IMR-90 (cell line): ENCODE measurements at regions not wholly inside any gene's neighbourhood (a gene's known extent, or its start where the extent isn't known, plus 50 kb on each side); places are given as distances from the start of the nearest gene placed in this dataset.

Experiments
- ATAC-seq: fragments of 200-7000 bp; cut with Tn5 transposase; 2 replicates; pipeline ENCODE4 v1.9.1; 2020; ENCODE audit warnings: low read depth, mild to moderate bottlenecking, moderate library complexity
- BruUV-seq: library from RNA; stranded (reverse); fragments of 400-500 nt; replicated peaks from 2 replicates; lab custom pipeline; 2021; lab: Mats Ljungman, UMichigan
- CTCF ChIA-PET: fragments of 300-600 bp; formaldehyde crosslinking; extraction: SDS; loops from one replicate; lab custom pipeline; 2021; ENCODE audit warnings: antibody characterized with exemption; lab: Yijun Ruan, JAX
- POLR2A ChIA-PET: fragments of 300-600 bp; sonication (Branson Sonifier 250); formaldehyde crosslinking; loops from one replicate; lab custom pipeline; 2022; ENCODE audit warnings: antibody characterized with exemption; ENCODE audit not compliant: unreplicated experiment; lab: Charles Lee
- DNase-seq: peaks from one replicate; pipeline ENCODE4 v3.0.0; 2013
- H2AFZ ChIP-seq: replicated peaks from 2 replicates; pipeline ENCODE3; 2013; ENCODE audit warnings: low read length, mild to moderate bottlenecking; ENCODE audit not compliant: poor library complexity
- H2AK5ac ChIP-seq: 2 replicates; pipeline ENCODE4 v1.6.1; 2013; ENCODE audit warnings: low read depth, low read length, inconsistent platforms
- H2AK9ac ChIP-seq: replicated peaks from 2 replicates; pipeline ENCODE3; 2013; ENCODE audit warnings: mild to moderate bottlenecking, low read depth, low read length, moderate library complexity; ENCODE audit not compliant: poor library complexity
- H2BK120ac ChIP-seq: 2 replicates; pipeline ENCODE4 v1.6.1; 2013; ENCODE audit warnings: low read depth, low read length, inconsistent platforms
- H2BK15ac ChIP-seq: 3 replicates; pipeline ENCODE4 v1.6.1; 2013; ENCODE audit warnings: low read depth, low read length, inconsistent platforms
- H2BK20ac ChIP-seq: 2 replicates; pipeline ENCODE4 v1.6.1; 2013; ENCODE audit warnings: low read depth, mild to moderate bottlenecking, inconsistent platforms, low read length, moderate library complexity
- H2BK5ac ChIP-seq: 2 replicates; pipeline ENCODE4 v1.6.1; 2013; ENCODE audit warnings: mild to moderate bottlenecking, low read depth, low read length, inconsistent platforms; ENCODE audit not compliant: poor library complexity, severe bottlenecking
- H3K14ac ChIP-seq: replicated peaks from 2 replicates; pipeline ENCODE4 v1.6.1; 2013; ENCODE audit warnings: low read depth, low read length, inconsistent platforms
- H3K18ac ChIP-seq: 2 replicates; pipeline ENCODE4 v1.6.1; 2013; ENCODE audit warnings: low read depth, low read length, control low read depth
- H3K23ac ChIP-seq: 2 replicates; pipeline ENCODE4 v1.6.1; 2013; ENCODE audit warnings: low read depth, low read length, inconsistent platforms
- H3K27ac ChIP-seq: 2 replicates; pipeline ENCODE4 v1.5.1; 2013; ENCODE audit warnings: mild to moderate bottlenecking, control low read depth, low read length; ENCODE audit not compliant: insufficient read depth
- H3K27me3 ChIP-seq: 2 replicates; pipeline ENCODE4 v1.6.1; 2013; ENCODE audit warnings: low read length; ENCODE audit not compliant: control insufficient read depth, insufficient read depth
- H3K36me3 ChIP-seq: 2 replicates; pipeline ENCODE4 v1.6.1; 2013; ENCODE audit warnings: low read length, mixed read lengths; ENCODE audit not compliant: control insufficient read depth, insufficient read depth
- H3K4ac ChIP-seq: 2 replicates; pipeline ENCODE4 v1.6.1; 2013; ENCODE audit warnings: low read depth, low read length, inconsistent platforms
- H3K4me1 ChIP-seq: 2 replicates; pipeline ENCODE4 v1.6.1; 2013; ENCODE audit warnings: low read length, mixed read lengths; ENCODE audit not compliant: control insufficient read depth, insufficient read depth
- H3K4me2 ChIP-seq: 2 replicates; pipeline ENCODE4 v1.6.1; 2013; ENCODE audit warnings: low read depth, mild to moderate bottlenecking, control low read depth, low read length, moderate library complexity
- H3K4me3 ChIP-seq: 2 replicates; pipeline ENCODE4 v1.5.1; 2013; ENCODE audit warnings: low read depth, mild to moderate bottlenecking, control low read depth, low read length, moderate library complexity; ENCODE audit not compliant: insufficient read depth
- H3K56ac ChIP-seq: 2 replicates; pipeline ENCODE4 v1.6.1; 2013; ENCODE audit warnings: low read length, inconsistent platforms; ENCODE audit not compliant: insufficient read depth; ENCODE audit errors: extremely low read depth
- H3K79me1 ChIP-seq, 2 experiments: 2 replicates each; pipeline ENCODE4 v1.6.1; 2013; ENCODE audit warnings: low read length in 2 of 2, inconsistent platforms in 1 of 2, low read depth in 1 of 2
- H3K9ac ChIP-seq: 2 replicates; pipeline ENCODE4 v1.6.1; 2013; ENCODE audit warnings: low read depth, low read length, control low read depth
- H3K9me1 ChIP-seq: 2 replicates; pipeline ENCODE4 v1.6.1; 2013; ENCODE audit warnings: low read length, inconsistent platforms; ENCODE audit not compliant: insufficient read depth
- H3K9me3 ChIP-seq: 2 replicates; pipeline ENCODE4 v1.6.1; 2013; ENCODE audit warnings: low read length; ENCODE audit not compliant: control insufficient read depth, insufficient read depth
- H4K20me1 ChIP-seq: 2 replicates; pipeline ENCODE4 v1.6.1; 2013; ENCODE audit warnings: low read length, inconsistent platforms; ENCODE audit not compliant: insufficient read depth
- H4K5ac ChIP-seq: 2 replicates; pipeline ENCODE4 v1.6.1; 2013; ENCODE audit warnings: mild to moderate bottlenecking, low read depth, low read length, control low read depth
- H4K8ac ChIP-seq, 2 experiments: 2 replicates each; pipeline ENCODE4 v1.6.1; 2013; ENCODE audit warnings: low read depth in 2 of 2, low read length in 2 of 2, control low read depth in 1 of 2, inconsistent platforms in 1 of 2
- H4K91ac ChIP-seq: 2 replicates; pipeline ENCODE4 v1.6.1; 2013; ENCODE audit warnings: low read depth, low read length, inconsistent platforms; ENCODE audit not compliant: insufficient read depth
- CHD1 ChIP-seq: IDR thresholded peaks from 2 replicates; pipeline ENCODE4 v1.6.1; 2012; ENCODE audit warnings: low read depth, low read length, improper control_type of control experiment
- FOS ChIP-seq: fragments of 150-350 bp; IDR thresholded peaks from 2 replicates; pipeline ENCODE4 v1.6.1; 2016; ENCODE audit warnings: low read depth, low read length
- MAFK ChIP-seq: IDR thresholded peaks from 2 replicates; pipeline ENCODE4 v1.6.1; 2012; ENCODE audit warnings: low read depth, low read length, improper control_type of control experiment
- MAZ ChIP-seq: IDR thresholded peaks from 2 replicates; pipeline ENCODE4 v1.6.1; 2012; ENCODE audit warnings: low read depth, mild to moderate bottlenecking, low read length, improper control_type of control experiment, moderate library complexity, borderline replicate concordance
- MXI1 ChIP-seq: IDR thresholded peaks from 2 replicates; pipeline ENCODE4 v1.6.1; 2012; ENCODE audit warnings: low read depth, mild to moderate bottlenecking, low read length, moderate library complexity, borderline replicate concordance
- NFE2L2 ChIP-seq: fragments of 150-350 bp; IDR thresholded peaks from 2 replicates; pipeline ENCODE4 v1.6.1; 2016; ENCODE audit warnings: low read depth, mild to moderate bottlenecking, low read length
- POLR2A ChIP-seq: IDR thresholded peaks from 2 replicates; pipeline ENCODE4 v1.6.1; 2012; ENCODE audit warnings: mild to moderate bottlenecking, low read depth, low read length
- RCOR1 ChIP-seq: IDR thresholded peaks from 2 replicates; pipeline ENCODE4 v1.6.1; 2012; ENCODE audit warnings: mild to moderate bottlenecking, low read length, improper control_type of control experiment; ENCODE audit not compliant: insufficient replicate concordance
- RFX5 ChIP-seq: IDR thresholded peaks from 2 replicates; pipeline ENCODE4 v1.8.0; 2012; ENCODE audit warnings: low read depth, mild to moderate bottlenecking, low read length, moderate library complexity
- SMC3 ChIP-seq: fragments of 150-350 bp; IDR thresholded peaks from 2 replicates; pipeline ENCODE4 v1.6.1; 2016; ENCODE audit warnings: low read depth, mild to moderate bottlenecking, antibody characterized with exemption, low read length, moderate library complexity
- WGBS, 2 experiments: methylation state at CpG; one replicate each; pipeline versions ENCODE4 v1.1.5 to v1.1.7; 2013; ENCODE audit warnings: missing lambda C conversion rate in 2 of 2; ENCODE audit not compliant: insufficient read length in 1 of 2; ENCODE audit errors: extremely low coverage in 2 of 2; 5-methylcytosine and 5-hydroxymethylcytosine counted together
- dilution Hi-C: fragments of 300-500 bp; cut with HindIII; formaldehyde crosslinking; loops from one replicate; pipeline ENCODE4 v1.14.3; 2018; ENCODE audit warnings: low sequenced_read_pairs; ENCODE audit not compliant: unreplicated experiment
- in situ Hi-C: fragments of 300-500 bp; cut with MboI; formaldehyde crosslinking; loops from 3 replicates; pipeline ENCODE4 v1.14.3; 2019; ENCODE audit warnings: low sequenced_read_pairs, inconsistent platforms, mixed read lengths
- intact Hi-C: fragments of 100-400 bp; cut with micrococcal nuclease; formaldehyde crosslinking; loops from 2 replicates; pipeline ENCODE4 v1.10.0; 2022
- TF ChIP-seq, protein P1 (sequence below): conservative IDR thresholded peaks from 2 replicates; pipeline ENCODE4 v1.5.1; 2012; ENCODE audit warnings: mild to moderate bottlenecking, low read depth, low read length, improper control_type of control experiment
- TF ChIP-seq, protein P2 (sequence below): fragments of 150-350 bp; IDR thresholded peaks from 2 replicates; pipeline ENCODE4 v1.6.1; 2017; ENCODE audit warnings: mild to moderate bottlenecking, antibody characterized with exemption, low read length, low read depth
- TF ChIP-seq, protein P3 (sequence below): fragments of 150-350 bp; IDR thresholded peaks from 2 replicates; pipeline ENCODE4 v1.6.1; 2016; ENCODE audit warnings: low read depth, mild to moderate bottlenecking, low read length, moderate library complexity, borderline replicate concordance

DNA sequence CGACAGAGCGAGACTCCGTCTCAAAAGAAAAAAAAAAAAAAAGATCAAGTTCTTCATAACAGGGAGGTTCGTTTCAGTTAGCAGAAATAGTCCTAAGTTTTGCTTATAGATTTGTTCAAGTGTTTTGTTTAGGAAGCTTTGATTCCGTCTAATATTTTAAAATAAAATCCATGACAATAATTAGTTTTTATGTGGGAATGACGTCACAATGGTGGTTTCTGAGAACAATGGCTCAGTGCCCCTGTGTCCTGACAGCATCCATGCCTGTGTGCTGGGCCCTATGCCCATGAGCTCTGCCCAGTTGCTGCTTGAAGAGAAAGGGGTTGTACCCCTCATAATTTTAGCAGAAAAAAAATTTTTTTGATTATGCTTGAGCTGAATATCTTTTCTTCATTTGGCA, 134.0 kb downstream of the SST start:
- Histone ChIP-seq H2AK5ac (no peak overlapping the region), H2BK120ac (no peak overlapping the region), H2AK9ac (no peak overlapping the region), H3K27ac (no peak overlapping the region), H2BK5ac (no peak overlapping the region), H2AFZ (no peak overlapping the region), H3K4me1 (no peaks in the 10 kb centered on the region), H2BK15ac (no peak overlapping the region), H4K91ac (no peak overlapping the region), H4K20me1 (no peaks in the 10 kb centered on the region), H3K9me3 (no peaks in the 10 kb centered on the region), H3K36me3 (no peaks in the 10 kb centered on the region), H3K14ac (no peak overlapping the region), H3K27me3 (no peaks in the 10 kb centered on the region; the same call in 1 of the 2 replicates), H3K4ac (no peak overlapping the region), H3K9ac (no peak overlapping the region), H2BK20ac (no peak overlapping the region), H3K23ac (no peak overlapping the region), H3K79me1 (no peaks in the 10 kb centered on the region), H3K18ac (no peak overlapping the region), H3K56ac (no peak overlapping the region), H3K9me1 (no peaks in the 10 kb centered on the region), H4K5ac (no peak overlapping the region), H4K8ac (no peak overlapping the region), H3K4me3 (no peak overlapping the region), H3K4me2 (no peak overlapping the region)
- TF ChIP-seq MAFK (no peak), CHD1 (no peak), FOS (no peak), POLR2A (no peak), MXI1 (no peak), MAZ (no peak), RCOR1 (no peak), RFX5 (no peak), NFE2L2 (no peak), SMC3 (no peak)
- TF ChIP-seq, protein P1, sequence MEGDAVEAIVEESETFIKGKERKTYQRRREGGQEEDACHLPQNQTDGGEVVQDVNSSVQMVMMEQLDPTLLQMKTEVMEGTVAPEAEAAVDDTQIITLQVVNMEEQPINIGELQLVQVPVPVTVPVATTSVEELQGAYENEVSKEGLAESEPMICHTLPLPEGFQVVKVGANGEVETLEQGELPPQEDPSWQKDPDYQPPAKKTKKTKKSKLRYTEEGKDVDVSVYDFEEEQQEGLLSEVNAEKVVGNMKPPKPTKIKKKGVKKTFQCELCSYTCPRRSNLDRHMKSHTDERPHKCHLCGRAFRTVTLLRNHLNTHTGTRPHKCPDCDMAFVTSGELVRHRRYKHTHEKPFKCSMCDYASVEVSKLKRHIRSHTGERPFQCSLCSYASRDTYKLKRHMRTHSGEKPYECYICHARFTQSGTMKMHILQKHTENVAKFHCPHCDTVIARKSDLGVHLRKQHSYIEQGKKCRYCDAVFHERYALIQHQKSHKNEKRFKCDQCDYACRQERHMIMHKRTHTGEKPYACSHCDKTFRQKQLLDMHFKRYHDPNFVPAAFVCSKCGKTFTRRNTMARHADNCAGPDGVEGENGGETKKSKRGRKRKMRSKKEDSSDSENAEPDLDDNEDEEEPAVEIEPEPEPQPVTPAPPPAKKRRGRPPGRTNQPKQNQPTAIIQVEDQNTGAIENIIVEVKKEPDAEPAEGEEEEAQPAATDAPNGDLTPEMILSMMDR = no peak
- TF ChIP-seq, protein P2, sequence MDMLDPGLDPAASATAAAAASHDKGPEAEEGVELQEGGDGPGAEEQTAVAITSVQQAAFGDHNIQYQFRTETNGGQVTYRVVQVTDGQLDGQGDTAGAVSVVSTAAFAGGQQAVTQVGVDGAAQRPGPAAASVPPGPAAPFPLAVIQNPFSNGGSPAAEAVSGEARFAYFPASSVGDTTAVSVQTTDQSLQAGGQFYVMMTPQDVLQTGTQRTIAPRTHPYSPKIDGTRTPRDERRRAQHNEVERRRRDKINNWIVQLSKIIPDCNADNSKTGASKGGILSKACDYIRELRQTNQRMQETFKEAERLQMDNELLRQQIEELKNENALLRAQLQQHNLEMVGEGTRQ = no peak
- TF ChIP-seq, protein P3, sequence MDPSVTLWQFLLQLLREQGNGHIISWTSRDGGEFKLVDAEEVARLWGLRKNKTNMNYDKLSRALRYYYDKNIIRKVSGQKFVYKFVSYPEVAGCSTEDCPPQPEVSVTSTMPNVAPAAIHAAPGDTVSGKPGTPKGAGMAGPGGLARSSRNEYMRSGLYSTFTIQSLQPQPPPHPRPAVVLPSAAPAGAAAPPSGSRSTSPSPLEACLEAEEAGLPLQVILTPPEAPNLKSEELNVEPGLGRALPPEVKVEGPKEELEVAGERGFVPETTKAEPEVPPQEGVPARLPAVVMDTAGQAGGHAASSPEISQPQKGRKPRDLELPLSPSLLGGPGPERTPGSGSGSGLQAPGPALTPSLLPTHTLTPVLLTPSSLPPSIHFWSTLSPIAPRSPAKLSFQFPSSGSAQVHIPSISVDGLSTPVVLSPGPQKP = no peak
- dilution Hi-C loops = no loop called here
- ATAC-seq (no peak), DNase-seq (no peak)
- POLR2A ChIA-PET = no interaction called here
- CTCF ChIA-PET = interaction anchor here (0.6 kb wide), 1 partner anchor 16 kb away, joined by 3 read pairs; no protein-coding TSS in a partner anchor
- intact Hi-C loops = no loop called here
- in situ Hi-C loops = no loop called here
- BruUV-seq = no TSS peak
- no CpG with 5 or more reads among the region's 6 CpGs for whole genome bisulfite sequencing, 2 experiments
